Gastroesophageal sphincter (tissue), 4 donors: ENCODE measurements at regions not wholly inside any gene's neighbourhood (a gene's known extent, or its start where the extent isn't known, plus 50 kb on each side); places are given as distances from the start of the nearest gene placed in this dataset.

Source experiments
- ATAC-seq: fragments of 150-250 bp; one replicate; pipeline ENCODE4 v1.9.1; 2016; ENCODE audit warnings: mild to moderate bottlenecking, moderate library complexity
- H3K27ac ChIP-seq, 4 donors: fragments of 200-600 bp; sonication (generic) in 3 of 4; 1 replicate in 3 of 4; 2 replicates in 1 of 4; pipeline ENCODE4 v1.5.1; 2016 to 2019
- H3K27me3 ChIP-seq: fragments of 200-600 bp; sonication (generic); one replicate; pipeline ENCODE4 v1.5.1; 2019
- H3K36me3 ChIP-seq, 2 donors: fragments of 200-600 bp; sonication (generic); one replicate each; pipeline ENCODE4 v1.5.1; 2019; ENCODE audit warnings: control low read depth in 1 of 2
- H3K4me1 ChIP-seq, 3 donors: fragments of 200-600 bp; sonication (generic); 1 replicate in 2 of 3; 2 replicates in 1 of 3; pipeline ENCODE4 v1.5.1; 2016 to 2019; ENCODE audit warnings: control low read depth in 2 of 3
- H3K4me3 ChIP-seq, 2 donors: fragments of 200-600 bp; sonication (generic); one replicate each; pipeline ENCODE4 v1.5.1; 2019; ENCODE audit warnings: mild to moderate bottlenecking in 1 of 2, moderate library complexity in 1 of 2
- H3K9me3 ChIP-seq, 3 donors: fragments of 200-600 bp; sonication (generic); one replicate each; pipeline ENCODE4 v1.5.1; 2017 to 2019; ENCODE audit warnings: control low read depth in 2 of 3
- CTCF ChIP-seq, 4 experiments: fragments of 200-600 bp in 2 of 4; fragments of 450-650 bp in 2 of 4; sonication (generic) in 1 of 4; IDR thresholded peaks; one replicate each; pipeline ENCODE4 v1.5.1; 2017 to 2019; ENCODE audit warnings: antibody characterized with exemption in 4 of 4, mild to moderate bottlenecking in 2 of 4, moderate library complexity in 2 of 4
- EP300 ChIP-seq: sonication (generic); formaldehyde crosslinking; IDR thresholded peaks from one replicate; pipeline ENCODE4 v1.6.1; 2017; ENCODE audit warnings: antibody characterized with exemption, mild to moderate bottlenecking
- POLR2A ChIP-seq, 2 donors: fragments of 450-650 bp; IDR thresholded peaks; one replicate each; pipeline ENCODE4 v1.6.1; 2017; ENCODE audit warnings: antibody characterized with exemption in 2 of 2, mild to moderate bottlenecking in 2 of 2, moderate library complexity in 1 of 2
- POLR2AphosphoS5 ChIP-seq: sonication (generic); formaldehyde crosslinking; IDR thresholded peaks from one replicate; pipeline ENCODE4 v1.6.1; 2017; ENCODE audit warnings: antibody characterized with exemption
- WGBS, 2 donors: methylation state at CpG; one replicate each; pipeline ENCODE4 v1.1.5; 2018; ENCODE audit warnings: low coverage in 1 of 2; 5-methylcytosine and 5-hydroxymethylcytosine counted together

- TF ChIP-seq CTCF (IDR thresholded peaks at IDR 0.05) (no peak), POLR2AphosphoS5 (no peak), EP300 (no peak), POLR2A (IDR thresholded peaks at IDR 0.05) (no peak)
- WGBS, 2 donors = 47% methylated on average over 4 of the region's 9 CpGs; no CpG with 5 or more reads in 1 of the 2 donors
- no peak for ATAC-seq
- Histone ChIP-seq H3K27me3 (peaks cover under 1% of the 10 kb centered on the region), H3K4me3 (no peak overlapping the region), H3K27ac (no peak overlapping the region), H3K9me3 (no peaks in the 10 kb centered on the region), H3K4me1 (no peaks in the 10 kb centered on the region), H3K36me3 (no peaks in the 10 kb centered on the region)
These were observed 272.6 kb upstream of the IRX2 start for GRCh38 chr5:3024126-3024525.

DNA sequence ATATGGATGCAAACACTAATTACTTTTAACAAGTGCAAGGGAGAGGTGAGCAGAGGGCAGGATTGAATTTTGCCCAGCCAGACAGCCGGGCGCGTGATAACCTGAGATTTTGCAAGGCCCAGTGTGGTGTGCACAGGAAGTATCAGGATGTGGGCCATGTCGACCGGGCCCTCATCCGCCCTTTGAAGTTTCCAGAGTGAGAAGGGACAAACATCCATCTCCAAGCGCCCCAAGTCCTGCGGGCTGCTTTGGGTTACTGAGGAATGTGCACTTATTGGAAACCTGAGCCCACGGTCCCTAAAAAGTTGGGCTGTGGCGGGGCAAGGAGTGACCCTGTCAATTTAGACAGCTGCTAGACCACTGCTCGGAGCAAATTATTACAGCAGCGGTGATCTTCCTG, 272.2 kb upstream of the IRX2 start:
- no peak for TF ChIP-seq POLR2AphosphoS5
- no peak for TF ChIP-seq EP300
- no peak for TF ChIP-seq CTCF (IDR thresholded peaks at IDR 0.05)
- no peak for TF ChIP-seq POLR2A (IDR thresholded peaks at IDR 0.05)
- no peak for ATAC-seq
- H3K4me3 ChIP-seq = no peak overlapping the region
- no peaks in the 10 kb centered on the region for H3K27me3 ChIP-seq
- no peaks in the 10 kb centered on the region for H3K9me3 ChIP-seq
- 57 to 83% methylated on average over 5 to 8 of the region's 12 CpGs for WGBS, 2 donors
- H3K27ac ChIP-seq = no peak overlapping the region
- H3K4me1 ChIP-seq = no peaks in the 10 kb centered on the region
- no peaks in the 10 kb centered on the region for H3K36me3 ChIP-seq

DNA sequence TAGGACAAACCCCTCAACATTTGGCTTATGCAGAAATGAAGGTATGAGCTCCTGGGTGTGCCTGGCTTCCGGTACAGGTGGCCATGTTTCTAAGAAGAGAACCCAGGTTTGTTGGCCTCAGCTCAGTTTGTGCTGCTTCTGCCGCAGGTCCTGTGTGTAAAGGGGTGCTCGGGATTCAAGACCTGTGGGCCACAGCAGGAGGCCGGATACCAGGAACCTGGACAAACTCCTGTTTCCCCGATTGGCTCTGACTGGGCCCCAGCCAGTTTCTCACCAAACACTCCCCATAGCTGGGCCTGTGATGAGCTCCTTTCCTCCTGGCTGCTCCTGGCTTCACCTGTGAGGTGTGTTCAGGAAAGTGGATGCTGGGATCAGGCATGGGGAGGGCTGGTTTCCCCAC, 271.2 kb upstream of the IRX2 start:
- Histone ChIP-seq H3K9me3 (no peaks in the 10 kb centered on the region), H3K4me1 (no peaks in the 10 kb centered on the region), H3K27me3 (no peaks in the 10 kb centered on the region), H3K36me3 (no peaks in the 10 kb centered on the region), H3K27ac (no peak overlapping the region), H3K4me3 (no peak overlapping the region)
- TF ChIP-seq EP300 = no peak
- no peak for TF ChIP-seq POLR2AphosphoS5
- no peak for TF ChIP-seq POLR2A (IDR thresholded peaks at IDR 0.05)
- no peak for TF ChIP-seq CTCF (IDR thresholded peaks at IDR 0.05)
- ATAC-seq = no peak
- WGBS, 2 donors = 96 to 100% methylated on average over 1 to 3 of the region's 5 CpGs

DNA sequence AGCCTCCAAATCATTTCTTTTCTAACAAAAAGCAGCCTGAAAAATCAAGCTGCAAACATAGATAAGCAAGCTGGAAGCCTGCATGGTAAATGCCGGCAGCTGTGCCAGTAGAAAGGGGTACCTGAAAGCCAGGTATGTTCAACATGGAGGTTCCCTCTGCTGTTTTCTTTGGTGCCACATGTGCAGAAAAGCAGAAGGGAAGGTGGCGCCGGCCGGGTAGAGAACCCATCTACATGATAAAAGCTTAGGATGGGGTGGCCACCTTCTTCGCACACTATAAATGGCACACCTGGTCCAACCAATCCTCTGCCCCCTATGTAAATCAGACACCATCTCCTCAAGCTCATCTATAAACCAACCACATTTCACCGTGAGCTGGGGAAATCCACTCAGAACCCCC, 268.9 kb upstream of the IRX2 start:
- Histone ChIP-seq H3K4me3 (no peak overlapping the region), H3K27me3 (no peaks in the 10 kb centered on the region), H3K27ac (no peak overlapping the region), H3K36me3 (no peaks in the 10 kb centered on the region), H3K4me1 (no peaks in the 10 kb centered on the region), H3K9me3 (no peaks in the 10 kb centered on the region)
- WGBS, 2 donors = 84 to 93% methylated on average over 4 to 6 of the region's 6 CpGs
- no peak for ATAC-seq
- TF ChIP-seq POLR2AphosphoS5 (no peak), POLR2A (IDR thresholded peaks at IDR 0.05) (no peak), EP300 (no peak), CTCF (IDR thresholded peaks at IDR 0.05) (no peak)

GRCh38 chr5:3019045-3019444, 267.6 kb upstream of the IRX2 start:
- ATAC-seq = no peak
- Histone ChIP-seq H3K27ac (no peak overlapping the region), H3K4me3 (no peak overlapping the region), H3K4me1 (no peaks in the 10 kb centered on the region), H3K9me3 (no peaks in the 10 kb centered on the region), H3K27me3 (no peaks in the 10 kb centered on the region), H3K36me3 (no peaks in the 10 kb centered on the region)
- WGBS, 2 donors = 100% methylated on average over 1 of the region's 3 CpGs; no CpG with 5 or more reads in 1 of the 2 donors
- TF ChIP-seq POLR2A (IDR thresholded peaks at IDR 0.05) = no peak
- TF ChIP-seq EP300 = no peak
- TF ChIP-seq CTCF (IDR thresholded peaks at IDR 0.05) = no peak
- no peak for TF ChIP-seq POLR2AphosphoS5
